HUES6 (cell line): ENCODE measurements at regions not wholly inside any gene's neighbourhood (a gene's known extent, or its start where the extent isn't known, plus 50 kb on each side); places are given as distances from the start of the nearest gene placed in this dataset.
"Not testable (repeated sequence)": the region's sequence is repeated elsewhere in the genome, so short reads cannot be mapped to it uniquely, and the experiment has no call there.

Experiments used
- H3K27ac ChIP-seq: 2 replicates; pipeline ENCODE4 v1.7.0; 2013; ENCODE audit warnings: low read depth, mild to moderate bottlenecking, low read length, inconsistent platforms
- H3K27me3 ChIP-seq: 2 replicates; pipeline ENCODE4 v1.6.1; 2013; ENCODE audit warnings: low read length; ENCODE audit not compliant: control insufficient read depth, insufficient read depth
- H3K36me3 ChIP-seq: 2 replicates; pipeline ENCODE4 v1.6.1; 2013; ENCODE audit warnings: low read length; ENCODE audit not compliant: control insufficient read depth, insufficient read depth
- H3K4me1 ChIP-seq: 2 replicates; pipeline ENCODE4 v1.6.1; 2013; ENCODE audit warnings: low read length; ENCODE audit not compliant: control insufficient read depth, insufficient read depth
- H3K4me3 ChIP-seq: 2 replicates; pipeline ENCODE4 v1.5.1; 2013; ENCODE audit warnings: low read depth, low read length
- H3K9ac ChIP-seq: one replicate; pipeline ENCODE4 v1.6.1; 2013; ENCODE audit warnings: mild to moderate bottlenecking, low read length
- H3K9me3 ChIP-seq: 2 replicates; pipeline ENCODE4 v1.6.1; 2013; ENCODE audit warnings: low read depth, low read length; ENCODE audit not compliant: control insufficient read depth, insufficient read depth

GRCh38 chr19:29886106-29886505 lies 55.9 kb upstream of the URI1 start:
- not testable (repeated sequence) for H3K27me3 ChIP-seq, H3K36me3 ChIP-seq, H3K4me3 ChIP-seq, H3K9ac ChIP-seq, H3K4me1 ChIP-seq, H3K9me3 ChIP-seq, H3K27ac ChIP-seq

- Histone ChIP-seq H3K4me3 (no peak overlapping the region), H3K27ac (no peak overlapping the region), H3K36me3 (no peaks in the 10 kb centered on the region), H3K9ac (no peak overlapping the region), H3K27me3 (no peaks in the 10 kb centered on the region), H3K9me3 (no peaks in the 10 kb centered on the region), H3K4me1 (peaks cover 4% of the 10 kb centered on the region; the same call in 1 of the 2 replicates)
These were observed 55.5 kb upstream of the URI1 start for GRCh38 chr19:29886586-29886985.

GRCh38 chr19:29887442-29887855 lies 54.6 kb upstream of the URI1 start:
- Histone ChIP-seq H3K9me3 (no peaks in the 10 kb centered on the region), H3K4me1 (peaks cover under 1% of the 10 kb centered on the region; the same call in 1 of the 2 replicates), H3K9ac (no peak overlapping the region), H3K4me3 (no peak overlapping the region), H3K27me3 (no peaks in the 10 kb centered on the region), H3K27ac (no peak overlapping the region), H3K36me3 (no peaks in the 10 kb centered on the region)

- H3K4me1 ChIP-seq, H3K27me3 ChIP-seq, H3K27ac ChIP-seq, H3K9me3 ChIP-seq, H3K36me3 ChIP-seq, H3K9ac ChIP-seq, H3K4me3 ChIP-seq: not testable (repeated sequence)
These were observed 54.0 kb upstream of the URI1 start for GRCh38 chr19:29888047-29888446.

GRCh38 chr19:29889702-29890101 lies 52.3 kb upstream of the URI1 start:
- H3K4me1 ChIP-seq: no peaks in the 10 kb centered on the region
- H3K27me3 ChIP-seq: no peaks in the 10 kb centered on the region
- no peak overlapping the region for H3K27ac ChIP-seq
- no peak overlapping the region for H3K4me3 ChIP-seq
- no peak overlapping the region for H3K9ac ChIP-seq
- no peaks in the 10 kb centered on the region for H3K36me3 ChIP-seq
- no peaks in the 10 kb centered on the region for H3K9me3 ChIP-seq

- no peak overlapping the region for H3K9ac ChIP-seq
- no peaks in the 10 kb centered on the region for H3K9me3 ChIP-seq
These were observed 51.6 kb upstream of the URI1 start for GRCh38 chr19:29890392-29890791.

More at GRCh38 chr19:29890392-29890791, 51.6 kb upstream of the URI1 start:
- Histone ChIP-seq H3K4me1 (no peaks in the 10 kb centered on the region), H3K4me3 (no peak overlapping the region), H3K36me3 (no peaks in the 10 kb centered on the region), H3K27ac (no peak overlapping the region), H3K27me3 (no peaks in the 10 kb centered on the region)
